Central memory CD4-positive, alpha-beta T cell (primary cell): ENCODE measurements at regions not wholly inside any gene's neighbourhood (a gene's known extent, or its start where the extent isn't known, plus 50 kb on each side); places are given as distances from the start of the nearest gene placed in this dataset.

Source experiments
- DNase-seq: peaks from one replicate; pipeline ENCODE4 v3.0.0; 2022

GRCh38 chr14:98223710-98224109 is 1048.3 kb downstream of the BCL11B start:
- peak; percentile 88 for DNase-seq

- DNase-seq: no peak
Observed at GRCh38 chr14:98226411-98226810, 1045.6 kb downstream of the BCL11B start.

- peak; percentile 14 for DNase-seq
Observed at GRCh38 chr14:98227000-98227726, 1044.8 kb downstream of the BCL11B start.

GRCh38 chr14:98227727-98228111 is 1044.3 kb downstream of the BCL11B start:
- no peak for DNase-seq

- DNase-seq: peak; percentile 20
Observed at GRCh38 chr14:98229656-98230366, 1042.2 kb downstream of the BCL11B start.

GRCh38 chr14:98230411-98230810 is 1041.6 kb downstream of the BCL11B start:
- no peak for DNase-seq

- DNase-seq: no peak
Observed at GRCh38 chr14:98231210-98231609, 1040.8 kb downstream of the BCL11B start.

GRCh38 chr14:98233656-98234055 is 1038.3 kb downstream of the BCL11B start:
- no peak for DNase-seq

GRCh38 chr14:98234208-98234607 is 1037.8 kb downstream of the BCL11B start:
- no peak for DNase-seq

GRCh38 chr14:98236314-98236713 is 1035.7 kb downstream of the BCL11B start:
- DNase-seq: no peak

GRCh38 chr14:98237939-98238338 is 1034.1 kb downstream of the BCL11B start:
- DNase-seq: no peak

GRCh38 chr14:98240376-98240775 is 1031.6 kb downstream of the BCL11B start:
- DNase-seq: no peak

GRCh38 chr14:98242903-98243302 is 1029.1 kb downstream of the BCL11B start:
- no peak for DNase-seq

GRCh38 chr14:98243332-98243731 is 1028.7 kb downstream of the BCL11B start:
- DNase-seq: no peak

GRCh38 chr14:98244162-98244948 is 1027.6 kb downstream of the BCL11B start:
- DNase-seq: no peak

GRCh38 chr14:98244966-98245569 is 1026.9 kb downstream of the BCL11B start:
- no peak for DNase-seq

GRCh38 chr14:98249057-98249456 is 1022.9 kb downstream of the BCL11B start:
- no peak for DNase-seq

GRCh38 chr14:98249476-98249875 is 1022.5 kb downstream of the BCL11B start:
- no peak for DNase-seq

GRCh38 chr14:98252820-98253219 is 1019.2 kb downstream of the BCL11B start:
- DNase-seq: no peak

GRCh38 chr14:98259881-98260280 is 1012.1 kb downstream of the BCL11B start:
- no peak for DNase-seq

- no peak for DNase-seq
Observed at GRCh38 chr14:98262566-98262965, 1009.4 kb downstream of the BCL11B start.

- no peak for DNase-seq
Observed at GRCh38 chr14:98269533-98269932, 1002.5 kb downstream of the BCL11B start.

- DNase-seq: no peak
Observed at GRCh38 chr14:98270201-98270600, 1001.8 kb downstream of the BCL11B start.
